HCT116 (cell line): ENCODE measurements at regions not wholly inside any gene's neighbourhood (a gene's known extent, or its start where the extent isn't known, plus 50 kb on each side); places are given as distances from the start of the nearest gene placed in this dataset.

ENCODE experiments used
- ATF3 ChIP-seq: IDR thresholded peaks from 2 replicates; pipeline ENCODE4 v1.6.1; 2012
- CTCF ChIP-seq, 3 experiments: fragments of 200-600 bp in 1 of 3; sonication (generic) in 1 of 3; IDR thresholded peaks in 2 of 3; conservative IDR thresholded peaks in 1 of 3; 2 replicates each; pipeline ENCODE4 v1.5.1; 2012 to 2017; ENCODE audit warnings: low read depth in 2 of 3, low read length in 2 of 3, antibody characterized with exemption in 1 of 3, borderline replicate concordance in 1 of 3, control low read depth in 1 of 3, mild to moderate bottlenecking in 1 of 3, mixed read lengths in 1 of 3, mixed run types in 1 of 3, moderate library complexity in 1 of 3; ENCODE audit not compliant: insufficient read depth in 1 of 3
- SIN3A ChIP-seq: IDR thresholded peaks from 2 replicates; pipeline ENCODE4 v1.6.1; 2012; ENCODE audit warnings: low read depth

- TF ChIP-seq CTCF (IDR thresholded peaks at IDR 0.05 in 2 of 3, conservative IDR thresholded peaks at IDR 0.05 in 1 of 3; ENCODE audit: borderline replicate concordance in 1 of 3, insufficient read depth in 1 of 3, low read depth in 2 of 3, low read length in 2 of 3), result no peak
- no peak for TF ChIP-seq ATF3
- no peak for TF ChIP-seq SIN3A
These were observed 75.4 kb upstream of the SYT13 start for GRCh38 chr11:45361551-45361950.
